Cardiac muscle cell (in vitro differentiated cells and primary cell): ENCODE measurements at regions not wholly inside any gene's neighbourhood (a gene's known extent, or its start where the extent isn't known, plus 50 kb on each side); places are given as distances from the start of the nearest gene placed in this dataset.
A peak's percentile ranks its signal among the peaks of the same experiment; 100 is the strongest.

Source experiments
- DNase-seq, 2 donors: peaks; one replicate each; pipeline versions ENCODE4 v3.0.0 to v3.0.0-alpha.2; 2010 to 2017; ENCODE audit warnings: low read depth in 1 of 2, low spot score in 1 of 2
- H3K27ac ChIP-seq: fragments of 200-600 bp; sonication (generic); 2 replicates; pipeline ENCODE4 v1.5.1; 2016
- H3K27me3 ChIP-seq: fragments of 200-600 bp; sonication (generic); 2 replicates; pipeline ENCODE4 v1.6.0; 2016; ENCODE audit warnings: control low read depth
- H3K36me3 ChIP-seq: fragments of 200-600 bp; sonication (generic); 2 replicates; pipeline ENCODE4 v1.5.1; 2016; ENCODE audit warnings: control low read depth
- H3K4me1 ChIP-seq: fragments of 200-600 bp; sonication (generic); 2 replicates; pipeline ENCODE4 v1.8.1; 2017; ENCODE audit warnings: low read depth, mild to moderate bottlenecking, mixed run types
- H3K4me3 ChIP-seq: fragments of 200-600 bp; sonication (generic); 2 replicates; pipeline ENCODE4 v1.5.1; 2016; ENCODE audit warnings: mild to moderate bottlenecking
- H3K9me3 ChIP-seq: fragments of 200-600 bp; sonication (generic); 2 replicates; pipeline ENCODE4 v1.5.1; 2017; ENCODE audit warnings: low read depth, mild to moderate bottlenecking, control low read depth
- CTCF ChIP-seq: IDR thresholded peaks from 2 replicates; pipeline ENCODE4 v1.5.1; 2012; ENCODE audit warnings: low read depth, mild to moderate bottlenecking, low read length

GRCh38 chr2:239736358-239737143, 288.6 kb downstream of the NDUFA10 start:
- Histone ChIP-seq H3K4me3 (no peak overlapping the region), H3K27me3 (no peaks in the 10 kb centered on the region), H3K9me3 (no peaks in the 10 kb centered on the region), H3K27ac (no peak overlapping the region), H3K4me1 (no peaks in the 10 kb centered on the region), H3K36me3 (no peaks in the 10 kb centered on the region)
- DNase-seq, result no peak
- no peak for TF ChIP-seq CTCF

DNA sequence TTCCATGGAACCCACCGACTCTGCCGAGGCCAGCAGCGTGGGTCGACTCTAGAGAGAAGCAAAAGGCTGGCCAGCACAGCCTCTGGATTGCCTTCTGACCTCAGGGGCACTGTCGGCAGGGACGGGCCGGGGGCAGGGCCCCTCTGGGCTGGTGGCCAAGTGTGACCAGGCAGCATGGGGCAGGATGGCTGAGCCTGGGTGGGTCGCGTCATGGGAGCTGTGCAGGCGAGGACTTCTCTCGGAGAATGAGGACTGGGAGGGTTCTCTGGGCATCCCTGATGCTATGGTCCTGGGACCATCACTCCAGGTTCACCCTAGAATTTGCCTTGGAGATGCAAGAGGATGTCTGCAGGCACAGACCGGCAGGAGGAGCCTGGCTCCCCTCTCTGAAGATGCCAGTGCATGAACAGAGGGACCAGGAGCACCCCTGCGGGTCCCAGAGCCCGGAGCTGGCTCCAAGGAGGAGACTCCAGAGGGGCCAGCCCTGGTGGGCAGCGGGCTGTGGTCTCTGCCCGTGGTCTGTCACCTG, 289.2 kb downstream of the NDUFA10 start:
- no peak overlapping the region for H3K27ac ChIP-seq
- no peaks in the 10 kb centered on the region for H3K27me3 ChIP-seq
- no peaks in the 10 kb centered on the region for H3K36me3 ChIP-seq
- H3K9me3 ChIP-seq, result no peaks in the 10 kb centered on the region
- no peak overlapping the region for H3K4me3 ChIP-seq
- DNase-seq, result no peak
- no peaks in the 10 kb centered on the region for H3K4me1 ChIP-seq
- TF ChIP-seq CTCF, result no peak

GRCh38 chr2:239735131-239735828, 289.9 kb downstream of the NDUFA10 start:
- H3K27me3 ChIP-seq, result no peaks in the 10 kb centered on the region
- no peaks in the 10 kb centered on the region for H3K36me3 ChIP-seq
- no peaks in the 10 kb centered on the region for H3K9me3 ChIP-seq
- peak; percentile 12 for TF ChIP-seq CTCF
- no peak overlapping the region for H3K27ac ChIP-seq
- H3K4me3 ChIP-seq, result no peak overlapping the region
- H3K4me1 ChIP-seq, result no peaks in the 10 kb centered on the region
- DNase-seq, result no peak

- H3K27ac ChIP-seq, result no peak overlapping the region
- TF ChIP-seq CTCF, result no peak
These were observed 290.6 kb downstream of the NDUFA10 start for GRCh38 chr2:239734436-239735005.

GRCh38 chr2:239732666-239733010, 292.5 kb downstream of the NDUFA10 start:
- Histone ChIP-seq H3K27ac (no peak overlapping the region), H3K4me1 (no peaks in the 10 kb centered on the region), H3K9me3 (no peaks in the 10 kb centered on the region), H3K36me3 (no peaks in the 10 kb centered on the region), H3K4me3 (no peak overlapping the region), H3K27me3 (no peaks in the 10 kb centered on the region)
- no peak for TF ChIP-seq CTCF
- no peak for DNase-seq

More at GRCh38 chr2:239734436-239735005, 290.6 kb downstream of the NDUFA10 start:
- Histone ChIP-seq H3K27me3 (no peaks in the 10 kb centered on the region), H3K4me3 (no peak overlapping the region), H3K4me1 (no peaks in the 10 kb centered on the region), H3K9me3 (no peaks in the 10 kb centered on the region), H3K36me3 (no peaks in the 10 kb centered on the region)
- DNase-seq, result no peak
